Islet precursor cell (in vitro differentiated cells): ENCODE measurements at regions not wholly inside any gene's neighbourhood (a gene's known extent, or its start where the extent isn't known, plus 50 kb on each side); places are given as distances from the start of the nearest gene placed in this dataset.

ENCODE experiments used
- DNase-seq: peaks from one replicate; pipeline ENCODE4 v3.0.0-alpha.2; 2018

- no peak for DNase-seq
These were observed 56.7 kb upstream of the IRAK1BP1 start for GRCh38 chr6:78810698-78811097.
